DND-41 (cell line): ENCODE measurements at regions not wholly inside any gene's neighbourhood (a gene's known extent, or its start where the extent isn't known, plus 50 kb on each side); places are given as distances from the start of the nearest gene placed in this dataset.

Experiments
- ATAC-seq: fragments of 200-7000 bp; cut with Tn5 transposase; 3 replicates; pipeline ENCODE4 v1.9.1; 2021; ENCODE audit warnings: low read depth; ENCODE audit not compliant: insufficient read depth
- DNase-seq: peaks from one replicate; pipeline ENCODE4 v3.0.0-alpha.2; 2020
- H2AFZ ChIP-seq: 2 replicates; pipeline ENCODE4 v1.6.0; 2012; ENCODE audit warnings: low read depth, low read length
- H3K27ac ChIP-seq: 2 replicates; pipeline ENCODE4 v1.5.1; 2012; ENCODE audit warnings: low read length, inconsistent platforms
- H3K27me3 ChIP-seq: fragments of 200-600 bp; sonication (generic); 2 replicates; pipeline ENCODE4 v1.6.0; 2012; ENCODE audit warnings: low read length, mild to moderate bottlenecking, inconsistent platforms; ENCODE audit not compliant: insufficient read depth, poor library complexity
- H3K36me3 ChIP-seq: 2 replicates; pipeline ENCODE4 v1.5.1; 2012; ENCODE audit warnings: low read length, inconsistent platforms; ENCODE audit not compliant: insufficient read depth
- H3K4me1 ChIP-seq: 2 replicates; pipeline ENCODE4 v1.5.1; 2012; ENCODE audit warnings: mild to moderate bottlenecking, low read length; ENCODE audit not compliant: insufficient read depth
- H3K4me2 ChIP-seq: 2 replicates; pipeline ENCODE4 v1.6.0; 2012; ENCODE audit warnings: mild to moderate bottlenecking, moderate library complexity, low read length, inconsistent platforms; ENCODE audit not compliant: insufficient read depth
- H3K4me3 ChIP-seq, 2 experiments: fragments of 200-600 bp in 1 of 2; shearing (Covaris generic) in 1 of 2; 2 replicates each; pipeline ENCODE4 v1.5.1; 2012 to 2016; ENCODE audit warnings: inconsistent platforms in 2 of 2, low read length in 2 of 2, mild to moderate bottlenecking in 2 of 2, low read depth in 1 of 2, moderate library complexity in 1 of 2
- H3K79me2 ChIP-seq: 2 replicates; pipeline ENCODE4 v1.6.0; 2012; ENCODE audit warnings: low read length, inconsistent platforms; ENCODE audit not compliant: insufficient read depth
- H3K9ac ChIP-seq: 2 replicates; pipeline ENCODE4 v1.6.0; 2012; ENCODE audit warnings: low read depth, mild to moderate bottlenecking, inconsistent platforms, low read length, moderate library complexity
- H3K9me3 ChIP-seq: 2 replicates; pipeline ENCODE4 v1.5.1; 2012; ENCODE audit warnings: low read length, moderate library complexity, mild to moderate bottlenecking, inconsistent platforms; ENCODE audit not compliant: insufficient read depth, severe bottlenecking
- H4K20me1 ChIP-seq: 2 replicates; pipeline ENCODE4 v1.6.0; 2012; ENCODE audit warnings: low read length; ENCODE audit not compliant: insufficient read depth
- EZH2 ChIP-seq: IDR thresholded peaks from 3 replicates; pipeline ENCODE4 v1.6.1; 2012; ENCODE audit warnings: borderline replicate concordance, low read depth, mild to moderate bottlenecking, moderate library complexity, low read length, inconsistent platforms; ENCODE audit not compliant: severe bottlenecking
- TF ChIP-seq, protein P1 (sequence below): IDR thresholded peaks from 2 replicates; pipeline ENCODE4 v1.5.1; 2012; ENCODE audit warnings: borderline replicate concordance, low read length, moderate library complexity, mild to moderate bottlenecking; ENCODE audit not compliant: poor library complexity, severe bottlenecking; ENCODE audit errors: extremely low read depth

DNA sequence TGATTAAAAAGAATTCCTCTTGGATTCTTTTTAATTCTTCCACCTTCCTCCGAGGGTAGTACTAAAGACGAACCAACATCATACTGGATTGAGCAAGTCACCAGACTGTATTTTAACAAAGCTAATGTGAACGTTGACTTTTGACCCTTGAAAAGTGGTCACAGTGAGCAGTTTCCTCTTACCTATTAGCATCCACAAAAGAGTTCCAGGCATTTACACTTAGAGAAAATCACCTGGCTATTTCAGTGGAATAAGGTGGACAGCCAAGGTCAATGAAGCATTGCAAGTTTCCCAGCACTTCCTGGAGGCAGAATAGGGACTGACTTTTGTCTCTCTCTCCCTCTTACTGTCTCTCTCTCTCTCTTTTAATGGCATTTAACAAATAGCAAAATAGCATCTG, 145.1 kb upstream of the DAB2 start:
- no peak for ATAC-seq
- Histone ChIP-seq H3K27me3 (peaks cover 36% of the 10 kb centered on the region), H3K27ac (no peak overlapping the region), H3K9me3 (no peaks in the 10 kb centered on the region), H3K79me2 (no peaks in the 10 kb centered on the region), H2AFZ (no peak overlapping the region), H3K36me3 (no peaks in the 10 kb centered on the region), H3K4me3 (no peak overlapping the region), H4K20me1 (no peaks in the 10 kb centered on the region), H3K9ac (no peak overlapping the region), H3K4me1 (no peaks in the 10 kb centered on the region), H3K4me2 (no peak overlapping the region)
- DNase-seq, result no peak
- TF ChIP-seq, protein P1, sequence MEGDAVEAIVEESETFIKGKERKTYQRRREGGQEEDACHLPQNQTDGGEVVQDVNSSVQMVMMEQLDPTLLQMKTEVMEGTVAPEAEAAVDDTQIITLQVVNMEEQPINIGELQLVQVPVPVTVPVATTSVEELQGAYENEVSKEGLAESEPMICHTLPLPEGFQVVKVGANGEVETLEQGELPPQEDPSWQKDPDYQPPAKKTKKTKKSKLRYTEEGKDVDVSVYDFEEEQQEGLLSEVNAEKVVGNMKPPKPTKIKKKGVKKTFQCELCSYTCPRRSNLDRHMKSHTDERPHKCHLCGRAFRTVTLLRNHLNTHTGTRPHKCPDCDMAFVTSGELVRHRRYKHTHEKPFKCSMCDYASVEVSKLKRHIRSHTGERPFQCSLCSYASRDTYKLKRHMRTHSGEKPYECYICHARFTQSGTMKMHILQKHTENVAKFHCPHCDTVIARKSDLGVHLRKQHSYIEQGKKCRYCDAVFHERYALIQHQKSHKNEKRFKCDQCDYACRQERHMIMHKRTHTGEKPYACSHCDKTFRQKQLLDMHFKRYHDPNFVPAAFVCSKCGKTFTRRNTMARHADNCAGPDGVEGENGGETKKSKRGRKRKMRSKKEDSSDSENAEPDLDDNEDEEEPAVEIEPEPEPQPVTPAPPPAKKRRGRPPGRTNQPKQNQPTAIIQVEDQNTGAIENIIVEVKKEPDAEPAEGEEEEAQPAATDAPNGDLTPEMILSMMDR, result no peak
- TF ChIP-seq EZH2, result no peak

DNA sequence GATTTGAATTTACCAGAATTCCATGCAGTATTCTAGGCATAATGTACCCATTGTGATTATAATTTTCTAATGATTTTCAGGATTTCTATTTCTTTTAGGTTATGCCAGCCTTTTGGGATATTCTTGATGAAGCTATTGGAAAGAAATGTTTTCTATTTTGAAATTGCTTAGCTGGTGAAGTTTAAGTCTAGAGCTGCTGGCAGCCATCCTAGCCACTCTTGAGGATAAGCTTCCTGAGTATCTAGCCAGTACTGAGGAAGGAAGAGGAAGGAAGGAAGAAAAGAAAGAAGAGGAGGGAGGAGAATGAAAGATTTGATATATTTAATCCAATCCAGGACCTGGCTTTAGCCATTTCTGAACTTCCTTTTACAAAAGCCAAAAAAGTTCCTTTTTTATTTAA, 142.1 kb upstream of the DAB2 start:
- peaks cover 25% of the 10 kb centered on the region for H3K27me3 ChIP-seq
- H3K4me1 ChIP-seq, result no peaks in the 10 kb centered on the region
- DNase-seq, result no peak

DNA sequence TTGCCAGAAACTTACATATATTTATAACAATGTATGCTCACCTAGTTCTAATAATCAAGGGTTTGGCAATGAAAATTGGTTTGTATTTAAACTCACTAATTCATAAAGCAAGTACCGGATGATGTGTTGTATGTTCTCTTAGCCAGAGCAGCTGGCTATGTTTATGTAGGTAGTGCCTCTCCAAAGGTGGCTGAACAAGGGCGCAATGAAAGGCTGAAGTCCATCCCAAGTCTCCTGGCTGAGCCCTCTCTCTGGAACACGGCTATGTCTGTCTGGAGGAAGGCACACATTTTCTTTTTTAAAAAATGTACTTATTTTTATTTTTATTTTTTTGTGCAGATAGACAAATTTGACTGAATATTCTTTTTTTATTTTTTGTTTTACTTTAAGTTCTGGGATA, 141.2 kb upstream of the DAB2 start:
- Histone ChIP-seq H3K9ac (no peak overlapping the region), H4K20me1 (no peaks in the 10 kb centered on the region), H3K79me2 (no peaks in the 10 kb centered on the region), H3K27ac (no peak overlapping the region), H2AFZ (no peak overlapping the region), H3K4me1 (no peaks in the 10 kb centered on the region), H3K9me3 (no peaks in the 10 kb centered on the region), H3K4me3 (no peak overlapping the region), H3K4me2 (no peak overlapping the region), H3K27me3 (peaks cover 18% of the 10 kb centered on the region), H3K36me3 (no peaks in the 10 kb centered on the region)
- TF ChIP-seq EZH2, result no peak
- TF ChIP-seq, protein P1, result no peak
- ATAC-seq (no peak), DNase-seq (no peak)

More for the DNA sequence above, 142.1 kb upstream of the DAB2 start:
- no peak for ATAC-seq
- no peaks in the 10 kb centered on the region for H3K36me3 ChIP-seq
- no peak overlapping the region for H3K4me3 ChIP-seq
- TF ChIP-seq, protein P1, result no peak
- no peak for TF ChIP-seq EZH2
- no peaks in the 10 kb centered on the region for H3K79me2 ChIP-seq
- no peak overlapping the region for H3K9ac ChIP-seq
- no peak overlapping the region for H2AFZ ChIP-seq
- no peak overlapping the region for H3K4me2 ChIP-seq
- no peaks in the 10 kb centered on the region for H3K9me3 ChIP-seq
- no peaks in the 10 kb centered on the region for H4K20me1 ChIP-seq
- no peak overlapping the region for H3K27ac ChIP-seq

DNA sequence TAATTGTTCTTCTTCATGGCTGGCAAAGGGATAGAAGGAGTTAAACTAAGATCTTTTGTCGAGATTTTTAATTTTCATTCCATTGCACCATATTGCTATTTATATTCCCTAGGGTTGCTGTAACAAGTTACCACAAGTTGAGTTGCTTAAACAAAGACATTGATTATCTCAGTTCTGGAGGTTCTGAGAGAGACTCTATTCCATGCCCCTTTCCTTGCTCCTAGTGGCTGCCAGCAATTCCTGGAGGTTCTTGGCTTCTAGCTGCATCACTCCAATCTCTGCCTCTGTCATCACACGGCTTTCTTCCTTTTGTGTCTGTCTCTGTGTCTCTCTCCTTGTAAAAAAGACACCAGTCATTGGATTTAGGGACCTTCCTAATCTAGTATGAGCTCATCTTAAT, 136.6 kb upstream of the DAB2 start:
- Histone ChIP-seq H2AFZ (no peak overlapping the region), H3K4me1 (no peaks in the 10 kb centered on the region), H4K20me1 (no peaks in the 10 kb centered on the region), H3K4me3 (no peak overlapping the region), H3K79me2 (no peaks in the 10 kb centered on the region), H3K27me3 (peaks cover 17% of the 10 kb centered on the region), H3K27ac (no peak overlapping the region), H3K36me3 (no peaks in the 10 kb centered on the region), H3K9ac (no peak overlapping the region), H3K9me3 (no peaks in the 10 kb centered on the region), H3K4me2 (no peak overlapping the region)
- DNase-seq (no peak), ATAC-seq (no peak)
- no peak for TF ChIP-seq EZH2
- TF ChIP-seq, protein P1, result no peak
